ENCODE measurements at regions not wholly inside any gene's neighbourhood (a gene's known extent, or its start where the extent isn't known, plus 50 kb on each side); places are given as distances from the start of the nearest gene placed in this dataset.
A peak's percentile ranks its signal among the peaks of the same experiment; 100 is the strongest.

DNA sequence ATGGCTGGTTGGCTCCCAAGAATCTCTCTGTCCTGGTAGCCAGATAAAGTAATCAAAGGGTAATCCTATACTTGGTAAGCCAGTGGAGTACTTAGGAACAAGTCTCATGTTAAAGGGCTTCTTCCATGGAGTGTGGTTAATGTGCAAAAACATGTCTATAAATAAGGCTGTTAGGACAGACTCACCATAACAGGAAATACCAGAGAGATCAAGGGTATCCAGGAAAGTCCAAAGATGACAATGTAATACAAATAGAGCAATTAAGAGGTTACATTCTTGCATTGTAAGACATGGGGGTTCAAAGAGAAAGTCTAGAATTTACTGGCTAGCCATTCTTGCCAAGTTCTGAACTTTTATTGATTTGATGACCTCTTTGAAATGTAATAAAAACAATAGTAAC is 61.9 kb upstream of the ZCCHC13 start:
- DNase-seq (ENCODE audit: low read depth) = no peak
- TF ChIP-seq POLR2A (IDR thresholded peaks at IDR 0.05; ENCODE audit: extremely low read depth, insufficient read length) (no peak), MYC (IDR thresholded peaks at IDR 0.05; ENCODE audit: low read depth, low read length) (no peak), CTCF (IDR thresholded peaks at IDR 0.05; ENCODE audit: low read depth, low read length) (no peak)
- H3K4me3 ChIP-seq (ENCODE audit: low read depth, low read length) = no peak overlapping the region

- no peak for DNase-seq (ENCODE audit: low read depth)
- no peak overlapping the region for H3K4me3 ChIP-seq (ENCODE audit: low read depth, low read length)
Observed at GRCh38 chrX:74238771-74239170, 65.2 kb upstream of the ZCCHC13 start.

DNA sequence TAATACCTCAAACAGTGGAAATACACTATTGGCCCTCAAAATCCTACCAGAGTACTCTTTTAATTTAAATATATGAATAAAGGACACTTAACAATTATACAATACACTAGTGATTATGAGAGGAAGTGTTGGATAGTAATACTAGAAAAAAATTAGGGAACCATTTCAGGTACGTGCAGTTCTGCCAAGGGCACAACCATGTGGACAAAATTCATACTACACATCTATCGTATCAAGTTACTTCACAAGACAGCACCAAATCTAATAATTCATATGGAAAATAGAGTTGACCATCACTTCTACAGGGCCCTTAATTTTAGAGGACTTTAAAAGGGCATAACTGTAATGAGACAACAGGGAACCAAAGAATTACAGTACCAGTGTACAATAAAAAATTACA is 69.2 kb upstream of the ZCCHC13 start:
- no peak for TF ChIP-seq MYC (IDR thresholded peaks at IDR 0.05; ENCODE audit: low read depth, low read length)
- no peak for TF ChIP-seq POLR2A (IDR thresholded peaks at IDR 0.05; ENCODE audit: extremely low read depth, insufficient read length)
- no peak for TF ChIP-seq MAX (IDR thresholded peaks at IDR 0.05; ENCODE audit: low read depth, low read length)
- no peak for TF ChIP-seq CTCF (IDR thresholded peaks at IDR 0.05; ENCODE audit: low read depth, low read length)
- no peak overlapping the region for H3K4me3 ChIP-seq (ENCODE audit: low read depth, low read length)
- DNase-seq (ENCODE audit: low read depth) = peak; percentile 15

More at GRCh38 chrX:74238771-74239170, 65.2 kb upstream of the ZCCHC13 start:
- no peak for TF ChIP-seq CTCF (IDR thresholded peaks at IDR 0.05; ENCODE audit: low read depth, low read length)
- TF ChIP-seq MYC (IDR thresholded peaks at IDR 0.05; ENCODE audit: low read depth, low read length) = no peak
- TF ChIP-seq MAX (IDR thresholded peaks at IDR 0.05; ENCODE audit: low read depth, low read length) = no peak
- no peak for TF ChIP-seq POLR2A (IDR thresholded peaks at IDR 0.05; ENCODE audit: extremely low read depth, insufficient read length)

DNA sequence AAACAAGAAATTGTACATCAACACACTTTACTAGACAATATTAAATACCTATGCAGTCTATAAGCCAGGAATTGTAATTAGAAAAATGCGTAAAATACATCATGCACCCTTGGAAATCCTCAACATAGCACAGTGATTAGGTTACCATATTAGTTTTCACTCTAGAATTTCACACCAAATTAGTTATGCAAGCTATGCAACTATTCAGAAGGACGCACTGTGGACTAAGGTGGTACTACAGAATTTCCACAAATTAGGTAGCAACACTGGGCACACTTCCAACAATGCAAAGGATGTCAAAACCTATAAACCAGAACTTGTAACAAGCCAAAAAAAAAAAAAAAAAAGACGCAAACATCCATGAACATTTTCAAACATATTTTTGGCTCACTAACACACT is 71.1 kb upstream of the ZCCHC13 start:
- no peak overlapping the region for H3K4me3 ChIP-seq (ENCODE audit: low read depth, low read length)
- TF ChIP-seq CTCF (IDR thresholded peaks at IDR 0.05; ENCODE audit: low read depth, low read length) (no peak), MAX (IDR thresholded peaks at IDR 0.05; ENCODE audit: low read depth, low read length) (no peak), POLR2A (IDR thresholded peaks at IDR 0.05; ENCODE audit: extremely low read depth, insufficient read length) (no peak), MYC (IDR thresholded peaks at IDR 0.05; ENCODE audit: low read depth, low read length) (no peak)
- no peak for DNase-seq (ENCODE audit: low read depth)

DNA sequence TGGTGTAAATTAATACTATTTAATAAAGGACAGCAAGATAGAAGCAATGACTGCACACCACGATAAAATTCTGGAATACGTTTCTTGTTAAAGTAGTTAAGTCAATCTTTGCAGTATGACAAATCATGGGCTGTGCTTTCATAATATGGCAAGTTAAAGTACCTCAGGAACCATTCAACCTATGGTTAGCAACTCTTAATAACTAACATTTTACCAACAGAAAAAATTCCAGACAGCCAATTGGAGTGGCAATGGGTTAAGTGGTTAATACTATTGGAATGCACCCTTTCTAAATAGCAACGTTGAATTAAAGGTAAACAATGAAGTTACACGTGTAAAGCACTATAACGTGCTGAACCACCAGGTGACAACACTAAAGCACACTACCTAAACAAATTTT is 72.4 kb upstream of the ZCCHC13 start:
- no peak for TF ChIP-seq MYC (IDR thresholded peaks at IDR 0.05; ENCODE audit: low read depth, low read length)
- no peak for TF ChIP-seq CTCF (IDR thresholded peaks at IDR 0.05; ENCODE audit: low read depth, low read length)
- TF ChIP-seq POLR2A (IDR thresholded peaks at IDR 0.05; ENCODE audit: extremely low read depth, insufficient read length) = no peak
- no peak for TF ChIP-seq MAX (IDR thresholded peaks at IDR 0.05; ENCODE audit: low read depth, low read length)
- no peak for DNase-seq (ENCODE audit: low read depth)
- no peak overlapping the region for H3K4me3 ChIP-seq (ENCODE audit: low read depth, low read length)

DNA sequence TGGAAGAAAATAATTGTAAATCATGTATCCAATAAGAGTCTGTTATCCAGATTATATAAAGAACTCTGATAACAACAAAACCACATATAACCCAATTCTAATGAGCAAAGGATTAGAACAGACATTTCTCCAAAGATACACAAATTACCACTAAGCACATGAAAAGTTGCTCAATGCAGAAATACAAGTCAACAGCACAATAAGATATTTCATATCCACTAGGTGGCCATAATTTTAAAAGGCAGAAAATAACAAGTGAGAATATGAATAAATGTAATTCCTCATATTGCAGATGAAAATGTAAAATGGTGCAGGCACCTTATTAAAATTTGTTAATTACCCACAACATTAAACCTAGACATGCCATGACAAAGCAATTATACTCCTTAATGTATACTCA is 73.9 kb upstream of the ZCCHC13 start:
- no peak for DNase-seq (ENCODE audit: low read depth)
- no peak overlapping the region for H3K4me3 ChIP-seq (ENCODE audit: low read depth, low read length)
- TF ChIP-seq MYC (IDR thresholded peaks at IDR 0.05; ENCODE audit: low read depth, low read length) = no peak
- TF ChIP-seq MAX (IDR thresholded peaks at IDR 0.05; ENCODE audit: low read depth, low read length) = no peak
- no peak for TF ChIP-seq POLR2A (IDR thresholded peaks at IDR 0.05; ENCODE audit: extremely low read depth, insufficient read length)
- TF ChIP-seq CTCF (IDR thresholded peaks at IDR 0.05; ENCODE audit: low read depth, low read length) = no peak

Measured in NB4 (cell line).